ENCODE measurements at regions not wholly inside any gene's neighbourhood (a gene's known extent, or its start where the extent isn't known, plus 50 kb on each side); places are given as distances from the start of the nearest gene placed in this dataset.

GRCh38 chr10:128759174-128759573 lies 633.0 kb upstream of the MKI67 start:
- no peak overlapping the region for H2AFZ ChIP-seq (ENCODE audit: low read depth, low read length)
- no peaks in the 10 kb centered on the region for H4K20me1 ChIP-seq (replicated peaks; ENCODE audit: control insufficient read depth, extremely low read depth, insufficient read depth, low read length)
- no peak overlapping the region for H3K4me2 ChIP-seq (ENCODE audit: insufficient read depth, low read length)
- dilution Hi-C loops (cut with MboI; ENCODE audit: extremely low pct_ligation_motif_present, low sequenced_read_pairs) = no loop called here
- ChIA-PET CTCF (no interaction called here), POLR2A (no interaction called here)
- intact Hi-C loops (cut with micrococcal nuclease) = no loop called here
- BruUV-seq (replicated peaks) = no TSS peak
- H3K9me1 ChIP-seq (replicated peaks; ENCODE audit: control insufficient read depth, extremely low read depth, insufficient read depth, low read length) = no peaks in the 10 kb centered on the region
- TF ChIP-seq GATA2 (IDR thresholded peaks at IDR 0.05; ENCODE audit: insufficient read depth, insufficient read length, low read depth, low read length) = no peak
- no peak for TF ChIP-seq JUN (IDR thresholded peaks at IDR 0.05; ENCODE audit: borderline replicate concordance, insufficient read depth, insufficient read length, low read depth)
- no peak for TF ChIP-seq FOS (IDR thresholded peaks at IDR 0.05; ENCODE audit: borderline replicate concordance, insufficient read depth, low read length)
- no peak for TF ChIP-seq POLR2A (IDR thresholded peaks at IDR 0.05; ENCODE audit: low read depth, low read length)
- no peak for TF ChIP-seq POLR2AphosphoS5 (IDR thresholded peaks at IDR 0.05; ENCODE audit: insufficient read depth, low read depth, low read length)
- no peak for TF ChIP-seq EZH2 (IDR thresholded peaks at IDR 0.05; ENCODE audit: borderline replicate concordance, low read depth, low read length, severe bottlenecking)
- TF ChIP-seq, protein P1, sequence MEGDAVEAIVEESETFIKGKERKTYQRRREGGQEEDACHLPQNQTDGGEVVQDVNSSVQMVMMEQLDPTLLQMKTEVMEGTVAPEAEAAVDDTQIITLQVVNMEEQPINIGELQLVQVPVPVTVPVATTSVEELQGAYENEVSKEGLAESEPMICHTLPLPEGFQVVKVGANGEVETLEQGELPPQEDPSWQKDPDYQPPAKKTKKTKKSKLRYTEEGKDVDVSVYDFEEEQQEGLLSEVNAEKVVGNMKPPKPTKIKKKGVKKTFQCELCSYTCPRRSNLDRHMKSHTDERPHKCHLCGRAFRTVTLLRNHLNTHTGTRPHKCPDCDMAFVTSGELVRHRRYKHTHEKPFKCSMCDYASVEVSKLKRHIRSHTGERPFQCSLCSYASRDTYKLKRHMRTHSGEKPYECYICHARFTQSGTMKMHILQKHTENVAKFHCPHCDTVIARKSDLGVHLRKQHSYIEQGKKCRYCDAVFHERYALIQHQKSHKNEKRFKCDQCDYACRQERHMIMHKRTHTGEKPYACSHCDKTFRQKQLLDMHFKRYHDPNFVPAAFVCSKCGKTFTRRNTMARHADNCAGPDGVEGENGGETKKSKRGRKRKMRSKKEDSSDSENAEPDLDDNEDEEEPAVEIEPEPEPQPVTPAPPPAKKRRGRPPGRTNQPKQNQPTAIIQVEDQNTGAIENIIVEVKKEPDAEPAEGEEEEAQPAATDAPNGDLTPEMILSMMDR (IDR thresholded peaks at IDR 0.05; ENCODE audit: extremely low read depth in 1 of 2, insufficient read depth in 1 of 2, low read depth in 1 of 2, low read length in 2 of 2) = no peak
- no peak for TF ChIP-seq MAX (IDR thresholded peaks at IDR 0.05; ENCODE audit: insufficient read depth, insufficient read length)
- TF ChIP-seq MYC (IDR thresholded peaks at IDR 0.05; ENCODE audit: low read depth, low read length) = no peak
- H3K9me3 ChIP-seq (replicated peaks; ENCODE audit: control insufficient read depth, insufficient read depth, low read length) = peaks cover 5% of the 10 kb centered on the region
- FAIRE-seq (no peak), DNase-seq (ENCODE audit: low read depth, low spot score) (no peak)
- no peaks in the 10 kb centered on the region for H3K27me3 ChIP-seq (ENCODE audit: control insufficient read depth in 2 of 2, insufficient read depth in 2 of 2, low read length in 2 of 2)
- no peak overlapping the region for H3K9ac ChIP-seq (replicated peaks; ENCODE audit: extremely low read depth, insufficient read depth, low read length)
- no peaks in the 10 kb centered on the region for H3K79me2 ChIP-seq (ENCODE audit: control insufficient read depth, insufficient read depth, low read length)
- H3K27ac ChIP-seq (ENCODE audit: insufficient read depth, low read depth, low read length) = no peak overlapping the region
- no peaks in the 10 kb centered on the region for H3K4me1 ChIP-seq (ENCODE audit: control insufficient read depth, extremely low read depth, insufficient read depth, low read length)
- no peaks in the 10 kb centered on the region for H3K36me3 ChIP-seq (ENCODE audit: control insufficient read depth in 2 of 2, extremely low read depth in 1 of 2, insufficient read depth in 2 of 2, low read length in 2 of 2)
- H3K4me3 ChIP-seq (replicated peaks in 1 of 3; ENCODE audit: insufficient read depth in 1 of 3, low read depth in 1 of 3, low read length in 3 of 3) = no peak overlapping the region
